ENCODE measurements at regions not wholly inside any gene's neighbourhood (a gene's known extent, or its start where the extent isn't known, plus 50 kb on each side); places are given as distances from the start of the nearest gene placed in this dataset.

- no peak for DNase-seq
These were observed 126.0 kb upstream of the IL12B start for GRCh38 chr5:159456261-159456660.

GRCh38 chr5:159456722-159457465, 126.6 kb upstream of the IL12B start:
- DNase-seq, result no peak

- no peak for DNase-seq
These were observed 128.0 kb upstream of the IL12B start for GRCh38 chr5:159458217-159458711.

GRCh38 chr5:159459132-159459627, 128.9 kb upstream of the IL12B start:
- no peak for DNase-seq

- peak in 2 of 3 donors; percentile 37 to 62 for DNase-seq
These were observed 129.8 kb upstream of the IL12B start for GRCh38 chr5:159459951-159460538.

GRCh38 chr5:159463590-159464321, 133.5 kb upstream of the IL12B start:
- DNase-seq, result no peak

GRCh38 chr5:159465604-159466003, 135.3 kb upstream of the IL12B start:
- no peak for DNase-seq

GRCh38 chr5:159467666-159468065, 137.4 kb upstream of the IL12B start:
- DNase-seq, result no peak

GRCh38 chr5:159469496-159470372, 139.4 kb upstream of the IL12B start:
- no peak for DNase-seq

- peak; percentile 83 to 95 (median 89) for DNase-seq
These were observed 141.6 kb upstream of the IL12B start for GRCh38 chr5:159471904-159472303.

- DNase-seq, result no peak
These were observed 144.7 kb upstream of the IL12B start for GRCh38 chr5:159475026-159475425.

GRCh38 chr5:159478950-159479349, 148.7 kb upstream of the IL12B start:
- DNase-seq, result no peak

GRCh38 chr5:159480849-159481248, 150.6 kb upstream of the IL12B start:
- no peak for DNase-seq

GRCh38 chr5:159481751-159482150, 151.5 kb upstream of the IL12B start:
- no peak for DNase-seq

- DNase-seq, result no peak
These were observed 156.5 kb upstream of the IL12B start for GRCh38 chr5:159486836-159487235.

GRCh38 chr5:159488516-159488915, 158.2 kb upstream of the IL12B start:
- no peak for DNase-seq

- no peak for DNase-seq
These were observed 159.5 kb upstream of the IL12B start for GRCh38 chr5:159489779-159490178.

- no peak for DNase-seq
These were observed 160.2 kb upstream of the IL12B start for GRCh38 chr5:159490507-159490906.

GRCh38 chr5:159493696-159494095, 163.4 kb upstream of the IL12B start:
- no peak for DNase-seq

- DNase-seq, result no peak
These were observed 166.5 kb upstream of the IL12B start for GRCh38 chr5:159496773-159497172.

- DNase-seq, result no peak
These were observed 166.9 kb upstream of the IL12B start for GRCh38 chr5:159497221-159497620.

- DNase-seq, result peak in 1 of 3 donors; percentile 56
These were observed 168.3 kb upstream of the IL12B start for GRCh38 chr5:159498630-159499029.

All from muscle of back (tissue), 3 donors.